Stomach (tissue), 4 donors: ENCODE measurements at regions not wholly inside any gene's neighbourhood (a gene's known extent, or its start where the extent isn't known, plus 50 kb on each side); places are given as distances from the start of the nearest gene placed in this dataset.

ENCODE experiments used
- EP300 ChIP-seq: sonication (generic); formaldehyde crosslinking; IDR thresholded peaks from one replicate; pipeline ENCODE4 v1.6.1; 2017; ENCODE audit warnings: antibody characterized with exemption
- POLR2A ChIP-seq, 4 donors: fragments of 450-650 bp; IDR thresholded peaks; one replicate each; pipeline ENCODE4 v1.6.1; 2016; ENCODE audit warnings: antibody characterized with exemption in 4 of 4, control low read depth in 2 of 4, mild to moderate bottlenecking in 1 of 4, moderate library complexity in 1 of 4
- POLR2AphosphoS5 ChIP-seq, 3 donors: sonication (generic); formaldehyde crosslinking; IDR thresholded peaks; one replicate each; pipeline ENCODE4 v1.6.1; 2016; ENCODE audit warnings: antibody characterized with exemption in 3 of 3
- TF ChIP-seq, protein P1 (sequence below), 7 experiments: fragments of 450-650 bp in 4 of 7; fragments of 200-600 bp in 3 of 7; sonication (generic) in 3 of 7; IDR thresholded peaks; one replicate each; pipeline ENCODE4 v1.5.1; 2016 to 2019; ENCODE audit warnings: antibody characterized with exemption in 7 of 7, control low read depth in 2 of 7, mild to moderate bottlenecking in 1 of 7

- no peak for TF ChIP-seq POLR2AphosphoS5 (IDR thresholded peaks at IDR 0.05)
- TF ChIP-seq POLR2A (IDR thresholded peaks at IDR 0.05), result no peak
- TF ChIP-seq, protein P1, sequence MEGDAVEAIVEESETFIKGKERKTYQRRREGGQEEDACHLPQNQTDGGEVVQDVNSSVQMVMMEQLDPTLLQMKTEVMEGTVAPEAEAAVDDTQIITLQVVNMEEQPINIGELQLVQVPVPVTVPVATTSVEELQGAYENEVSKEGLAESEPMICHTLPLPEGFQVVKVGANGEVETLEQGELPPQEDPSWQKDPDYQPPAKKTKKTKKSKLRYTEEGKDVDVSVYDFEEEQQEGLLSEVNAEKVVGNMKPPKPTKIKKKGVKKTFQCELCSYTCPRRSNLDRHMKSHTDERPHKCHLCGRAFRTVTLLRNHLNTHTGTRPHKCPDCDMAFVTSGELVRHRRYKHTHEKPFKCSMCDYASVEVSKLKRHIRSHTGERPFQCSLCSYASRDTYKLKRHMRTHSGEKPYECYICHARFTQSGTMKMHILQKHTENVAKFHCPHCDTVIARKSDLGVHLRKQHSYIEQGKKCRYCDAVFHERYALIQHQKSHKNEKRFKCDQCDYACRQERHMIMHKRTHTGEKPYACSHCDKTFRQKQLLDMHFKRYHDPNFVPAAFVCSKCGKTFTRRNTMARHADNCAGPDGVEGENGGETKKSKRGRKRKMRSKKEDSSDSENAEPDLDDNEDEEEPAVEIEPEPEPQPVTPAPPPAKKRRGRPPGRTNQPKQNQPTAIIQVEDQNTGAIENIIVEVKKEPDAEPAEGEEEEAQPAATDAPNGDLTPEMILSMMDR (IDR thresholded peaks at IDR 0.05), result no peak
- TF ChIP-seq EP300, result no peak
Observed at GRCh38 chr12:28620281-28620680, 430.0 kb downstream of the CCDC91 start.
